ENCODE measurements at regions not wholly inside any gene's neighbourhood (a gene's known extent, or its start where the extent isn't known, plus 50 kb on each side); places are given as distances from the start of the nearest gene placed in this dataset.

DNA sequence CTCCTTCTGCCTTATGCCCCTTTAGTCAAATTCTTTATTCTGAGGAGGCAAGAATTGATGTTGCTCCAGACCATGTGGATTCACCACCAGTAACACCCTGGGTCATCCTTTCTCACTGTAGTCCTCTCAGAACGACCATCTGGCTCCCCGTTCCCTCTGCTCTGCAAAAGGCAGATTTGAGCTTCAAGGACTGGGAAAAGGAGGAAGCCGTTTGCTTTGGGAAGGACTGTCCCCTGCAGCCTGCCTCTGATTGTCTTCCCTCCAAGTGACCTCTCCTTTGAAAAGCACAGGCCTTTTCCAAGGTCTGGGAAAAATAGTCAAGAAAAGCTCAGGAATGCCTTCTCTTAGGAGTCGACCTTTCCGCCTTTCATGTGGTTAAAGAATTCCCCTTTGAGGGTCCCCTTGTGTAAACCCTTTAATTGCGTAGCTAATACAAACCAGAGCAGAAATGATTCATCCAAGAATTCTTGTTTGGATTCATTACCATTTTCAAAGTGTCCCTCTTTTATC, 130.1 kb upstream of the COPS8 start:
- H3K27me3 ChIP-seq: no peaks in the 10 kb centered on the region
- TF ChIP-seq POLR2A (IDR thresholded peaks at IDR 0.05): no peak
- TF ChIP-seq, protein P1, sequence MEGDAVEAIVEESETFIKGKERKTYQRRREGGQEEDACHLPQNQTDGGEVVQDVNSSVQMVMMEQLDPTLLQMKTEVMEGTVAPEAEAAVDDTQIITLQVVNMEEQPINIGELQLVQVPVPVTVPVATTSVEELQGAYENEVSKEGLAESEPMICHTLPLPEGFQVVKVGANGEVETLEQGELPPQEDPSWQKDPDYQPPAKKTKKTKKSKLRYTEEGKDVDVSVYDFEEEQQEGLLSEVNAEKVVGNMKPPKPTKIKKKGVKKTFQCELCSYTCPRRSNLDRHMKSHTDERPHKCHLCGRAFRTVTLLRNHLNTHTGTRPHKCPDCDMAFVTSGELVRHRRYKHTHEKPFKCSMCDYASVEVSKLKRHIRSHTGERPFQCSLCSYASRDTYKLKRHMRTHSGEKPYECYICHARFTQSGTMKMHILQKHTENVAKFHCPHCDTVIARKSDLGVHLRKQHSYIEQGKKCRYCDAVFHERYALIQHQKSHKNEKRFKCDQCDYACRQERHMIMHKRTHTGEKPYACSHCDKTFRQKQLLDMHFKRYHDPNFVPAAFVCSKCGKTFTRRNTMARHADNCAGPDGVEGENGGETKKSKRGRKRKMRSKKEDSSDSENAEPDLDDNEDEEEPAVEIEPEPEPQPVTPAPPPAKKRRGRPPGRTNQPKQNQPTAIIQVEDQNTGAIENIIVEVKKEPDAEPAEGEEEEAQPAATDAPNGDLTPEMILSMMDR (IDR thresholded peaks at IDR 0.05): no peak
- intact Hi-C loops (cut with DNase I): no loop called here
- WGBS, 4 donors: 68 to 71% (median 69%) methylated on average over 6 of the region's 6 CpGs
- H3K4me3 ChIP-seq: no peak overlapping the region
- peaks cover 0 to 9% (median 0%) of the 10 kb centered on the region in 12 donors for H3K9me3 ChIP-seq
- no peak for DNase-seq
- no peak for ATAC-seq
- no peak overlapping the region for H3K27ac ChIP-seq
- peaks cover 0 to 5% (median 0%) of the 10 kb centered on the region in 12 donors for H3K4me1 ChIP-seq
- no peaks in the 10 kb centered on the region for H3K36me3 ChIP-seq

DNA sequence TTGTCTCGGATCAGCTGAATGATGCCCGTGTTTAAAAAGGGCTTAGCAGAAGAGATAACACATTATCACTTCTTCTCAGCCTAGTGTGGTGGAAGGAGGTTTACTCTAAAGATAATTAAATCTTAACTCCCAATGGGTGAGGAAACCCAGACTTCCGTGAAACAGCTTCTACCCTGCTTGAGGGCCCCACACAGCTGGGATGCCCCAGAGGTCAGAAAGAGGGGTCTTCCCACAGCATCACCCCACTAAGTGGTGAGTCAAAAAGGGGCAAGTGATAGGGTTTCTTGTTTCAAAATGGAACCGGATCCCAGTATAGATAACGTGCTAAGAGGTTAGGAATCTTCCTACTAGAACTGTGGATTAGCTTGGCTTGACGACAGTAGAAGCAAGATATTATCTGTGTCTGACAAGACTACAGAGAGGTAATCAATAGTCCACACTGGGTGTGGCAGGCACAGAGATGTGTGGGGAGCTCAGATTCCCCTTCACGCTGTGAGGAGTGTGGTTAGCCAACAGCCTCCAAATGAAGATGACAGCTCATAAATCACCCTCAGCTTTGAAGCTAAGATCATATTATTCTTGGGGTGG, 129.6 kb upstream of the COPS8 start:
- Histone ChIP-seq H3K4me1 (peaks cover 0 to 5% (median 0%) of the 10 kb centered on the region in 12 donors), H3K27me3 (no peaks in the 10 kb centered on the region), H3K9me3 (peaks cover 0 to 9% (median 0%) of the 10 kb centered on the region in 12 donors), H3K27ac (no peak overlapping the region), H3K36me3 (no peaks in the 10 kb centered on the region), H3K4me3 (no peak overlapping the region)
- DNase-seq: no peak
- intact Hi-C loops (cut with DNase I): no loop called here
- 66 to 78% (median 71%) methylated on average over 7 of the region's 7 CpGs for WGBS, 4 donors
- no peak for ATAC-seq
- TF ChIP-seq, protein P1 (IDR thresholded peaks at IDR 0.05): no peak
- no peak for TF ChIP-seq POLR2A (IDR thresholded peaks at IDR 0.05)

DNA sequence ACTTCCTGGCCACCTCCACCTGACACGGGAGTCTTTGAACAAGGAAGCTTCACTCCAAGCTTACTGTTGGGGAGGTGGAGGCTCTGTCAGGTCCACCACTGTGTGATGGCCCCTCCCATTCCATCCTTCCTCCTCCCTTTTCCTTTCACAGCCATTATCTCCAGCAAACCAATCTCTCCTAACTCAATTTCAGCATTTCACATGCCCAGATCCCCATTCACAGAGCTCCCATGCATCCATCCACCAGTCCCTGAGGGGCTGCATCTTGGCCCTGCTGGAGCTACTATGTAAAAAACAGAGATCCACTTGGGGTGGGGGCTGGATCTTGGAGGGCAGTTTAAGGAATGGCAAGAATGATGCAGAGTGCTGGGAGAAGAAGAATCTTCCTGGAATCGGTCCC, 129.0 kb upstream of the COPS8 start:
- DNase-seq: no peak
- intact Hi-C loops (cut with DNase I): no loop called here
- H3K4me1 ChIP-seq: peaks cover 0 to 5% (median 0%) of the 10 kb centered on the region in 12 donors
- WGBS, 4 donors: 61 to 83% (median 75%) methylated on average over 2 of the region's 2 CpGs
- H3K27me3 ChIP-seq: no peaks in the 10 kb centered on the region
- TF ChIP-seq, protein P1 (IDR thresholded peaks at IDR 0.05): no peak
- TF ChIP-seq POLR2A (IDR thresholded peaks at IDR 0.05): no peak
- peaks cover 0 to 5% (median 0%) of the 10 kb centered on the region in 12 donors for H3K9me3 ChIP-seq
- no peak overlapping the region for H3K4me3 ChIP-seq
- no peak for ATAC-seq
- H3K27ac ChIP-seq: no peak overlapping the region
- no peaks in the 10 kb centered on the region for H3K36me3 ChIP-seq

DNA sequence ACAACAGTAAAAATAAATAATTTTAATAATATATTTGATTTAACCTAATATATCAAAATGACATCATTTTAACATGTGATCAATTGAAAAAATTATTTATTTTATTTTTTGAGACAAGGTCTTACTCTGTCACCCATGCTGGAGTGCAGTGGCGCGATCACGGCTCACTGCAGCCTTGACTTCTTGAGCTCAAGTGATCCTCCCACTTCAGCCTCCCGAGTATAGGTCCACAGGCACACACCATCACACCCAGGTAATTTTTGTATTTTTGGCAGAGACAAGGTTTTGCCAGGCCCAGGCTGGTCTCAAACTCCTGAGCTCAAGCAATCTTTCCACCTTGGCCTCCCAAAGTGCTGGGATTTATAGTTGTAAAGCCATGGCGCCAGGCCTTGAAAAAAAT, 126.7 kb upstream of the COPS8 start:
- Histone ChIP-seq H3K4me1 (peaks cover 0 to 5% (median 0%) of the 10 kb centered on the region in 12 donors), H3K9me3 (no peaks in the 10 kb centered on the region), H3K4me3 (no peak overlapping the region), H3K27me3 (no peaks in the 10 kb centered on the region), H3K36me3 (no peaks in the 10 kb centered on the region), H3K27ac (peak overlapping the region in 1 of 12 donors; percentile 6)
- TF ChIP-seq POLR2A (IDR thresholded peaks at IDR 0.05): no peak
- TF ChIP-seq, protein P1 (IDR thresholded peaks at IDR 0.05): no peak
- ATAC-seq (no peak), DNase-seq (no peak)
- intact Hi-C loops (cut with DNase I): no loop called here
- 88 to 98% (median 95%) methylated on average over 5 of the region's 5 CpGs for WGBS, 4 donors
